ENCODE measurements at regions not wholly inside any gene's neighbourhood (a gene's known extent, or its start where the extent isn't known, plus 50 kb on each side); places are given as distances from the start of the nearest gene placed in this dataset.

DNA sequence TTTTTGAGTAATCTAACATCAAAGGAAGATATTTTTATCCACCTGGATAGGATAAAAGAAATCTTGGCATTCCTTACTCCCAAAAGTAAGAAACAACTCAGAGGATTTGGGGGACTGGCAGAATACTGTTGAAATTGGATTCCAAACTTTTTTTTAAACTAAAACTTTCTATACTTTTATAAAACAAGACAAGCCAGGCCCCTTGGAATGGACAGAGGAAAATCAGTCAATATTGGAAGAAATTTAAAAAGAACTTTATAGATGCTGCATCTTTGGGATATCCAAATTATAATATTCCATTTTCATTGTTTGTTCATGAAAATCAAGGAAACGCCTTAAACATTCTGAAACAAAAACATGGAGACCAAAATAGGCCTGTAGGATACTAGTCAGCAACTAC is 147.6 kb upstream of the PIEZO2 start (continued):
- TF ChIP-seq REST (IDR thresholded peaks at IDR 0.05; ENCODE audit: unreplicated experiment) (no peak), EZH2phosphoT487 (IDR thresholded peaks at IDR 0.05; ENCODE audit: unreplicated experiment) (no peak), EZH2 (IDR thresholded peaks at IDR 0.05; ENCODE audit: low read depth, unreplicated experiment) (no peak)

DNA sequence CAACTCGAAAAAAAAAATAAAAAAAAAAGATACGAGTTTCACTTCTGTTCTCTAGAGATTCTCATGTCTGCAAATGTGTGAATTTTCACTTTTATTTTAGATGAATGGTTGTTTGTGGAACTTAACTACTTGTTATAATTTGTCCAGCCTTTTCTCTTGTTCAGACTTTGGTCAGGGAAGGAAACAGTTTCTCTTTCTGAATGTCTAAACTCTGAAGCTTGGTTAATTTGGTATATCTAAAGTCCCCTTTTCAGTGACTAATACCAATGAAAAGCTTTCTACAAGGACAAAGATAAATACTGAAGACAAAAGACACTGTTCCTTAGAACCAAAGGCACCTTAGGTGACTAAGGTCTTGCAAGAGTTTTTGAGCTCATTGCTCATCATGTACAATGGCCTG is 144.4 kb upstream of the PIEZO2 start:
- no peak for ATAC-seq
- no peaks in the 10 kb centered on the region for H3K36me3 ChIP-seq (ENCODE audit: insufficient read depth)
- H3K4me1 Mint-ChIP-seq = peaks cover 11% of the 10 kb centered on the region; the same call in 2 of the 3 replicates
- no peaks in the 10 kb centered on the region for H3K4me1 ChIP-seq (ENCODE audit: insufficient read depth)
- H3K9me2 ChIP-seq (ENCODE audit: insufficient read depth) = no peaks in the 10 kb centered on the region
- H3K27me3 ChIP-seq (ENCODE audit: insufficient read depth) = no peaks in the 10 kb centered on the region
- H3K4me3 ChIP-seq = no peak overlapping the region
- H3K4me2 ChIP-seq = no peak overlapping the region
- DNase-seq (ENCODE audit: low spot score) = no peak
- H3F3A ChIP-seq (replicated peaks; ENCODE audit: low read depth) = no peaks in the 10 kb centered on the region
- no peaks in the 10 kb centered on the region for H3K79me2 ChIP-seq (replicated peaks; ENCODE audit: insufficient read depth)
- no peaks in the 10 kb centered on the region for H3K27me3 Mint-ChIP-seq (ENCODE audit: insufficient read depth, low read depth, poor library complexity)
- H3K27ac Mint-ChIP-seq = no peak overlapping the region
- no peak overlapping the region for H3K27ac ChIP-seq (ENCODE audit: low read depth)
- no peaks in the 10 kb centered on the region for H3K36me3 Mint-ChIP-seq (ENCODE audit: low read depth)
- no peaks in the 10 kb centered on the region for H4K20me1 ChIP-seq (replicated peaks; ENCODE audit: insufficient read depth)
- no peaks in the 10 kb centered on the region for H3K9me3 Mint-ChIP-seq
- peak overlapping the region; percentile 24 for H2AFZ ChIP-seq
- no peak overlapping the region for H3K4me3 Mint-ChIP-seq
- no peak for TF ChIP-seq ZNF462 (CRISPR knock-in tag; IDR thresholded peaks at IDR 0.05)
- no peak for TF ChIP-seq ZNF114 (CRISPR knock-in tag; IDR thresholded peaks at IDR 0.05)
- TF ChIP-seq EZH2 (IDR thresholded peaks at IDR 0.05; ENCODE audit: low read depth, unreplicated experiment) = no peak
- no peak for TF ChIP-seq NANOG (IDR thresholded peaks at IDR 0.05; ENCODE audit: borderline replicate concordance)
- TF ChIP-seq, protein P1, sequence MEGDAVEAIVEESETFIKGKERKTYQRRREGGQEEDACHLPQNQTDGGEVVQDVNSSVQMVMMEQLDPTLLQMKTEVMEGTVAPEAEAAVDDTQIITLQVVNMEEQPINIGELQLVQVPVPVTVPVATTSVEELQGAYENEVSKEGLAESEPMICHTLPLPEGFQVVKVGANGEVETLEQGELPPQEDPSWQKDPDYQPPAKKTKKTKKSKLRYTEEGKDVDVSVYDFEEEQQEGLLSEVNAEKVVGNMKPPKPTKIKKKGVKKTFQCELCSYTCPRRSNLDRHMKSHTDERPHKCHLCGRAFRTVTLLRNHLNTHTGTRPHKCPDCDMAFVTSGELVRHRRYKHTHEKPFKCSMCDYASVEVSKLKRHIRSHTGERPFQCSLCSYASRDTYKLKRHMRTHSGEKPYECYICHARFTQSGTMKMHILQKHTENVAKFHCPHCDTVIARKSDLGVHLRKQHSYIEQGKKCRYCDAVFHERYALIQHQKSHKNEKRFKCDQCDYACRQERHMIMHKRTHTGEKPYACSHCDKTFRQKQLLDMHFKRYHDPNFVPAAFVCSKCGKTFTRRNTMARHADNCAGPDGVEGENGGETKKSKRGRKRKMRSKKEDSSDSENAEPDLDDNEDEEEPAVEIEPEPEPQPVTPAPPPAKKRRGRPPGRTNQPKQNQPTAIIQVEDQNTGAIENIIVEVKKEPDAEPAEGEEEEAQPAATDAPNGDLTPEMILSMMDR (conservative IDR thresholded peaks at IDR 0.05; ENCODE audit: low read depth in 2 of 2) = no peak
- no peak for TF ChIP-seq JUNB (IDR thresholded peaks at IDR 0.05; ENCODE audit: unreplicated experiment)
- TF ChIP-seq, protein P2, sequence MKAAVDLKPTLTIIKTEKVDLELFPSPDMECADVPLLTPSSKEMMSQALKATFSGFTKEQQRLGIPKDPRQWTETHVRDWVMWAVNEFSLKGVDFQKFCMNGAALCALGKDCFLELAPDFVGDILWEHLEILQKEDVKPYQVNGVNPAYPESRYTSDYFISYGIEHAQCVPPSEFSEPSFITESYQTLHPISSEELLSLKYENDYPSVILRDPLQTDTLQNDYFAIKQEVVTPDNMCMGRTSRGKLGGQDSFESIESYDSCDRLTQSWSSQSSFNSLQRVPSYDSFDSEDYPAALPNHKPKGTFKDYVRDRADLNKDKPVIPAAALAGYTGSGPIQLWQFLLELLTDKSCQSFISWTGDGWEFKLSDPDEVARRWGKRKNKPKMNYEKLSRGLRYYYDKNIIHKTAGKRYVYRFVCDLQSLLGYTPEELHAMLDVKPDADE (IDR thresholded peaks at IDR 0.05) = no peak
- no peak for TF ChIP-seq ZNF331 (CRISPR knock-in tag; IDR thresholded peaks at IDR 0.05; ENCODE audit: low read depth)
- TF ChIP-seq CREB1 (CRISPR knock-in tag; IDR thresholded peaks at IDR 0.05; ENCODE audit: low read depth) = no peak
- no peak for TF ChIP-seq EZH2phosphoT487 (IDR thresholded peaks at IDR 0.05; ENCODE audit: unreplicated experiment)
- TF ChIP-seq POLR2AphosphoS5 (IDR thresholded peaks at IDR 0.05; ENCODE audit: low read depth) = no peak
